Chondrocyte (in vitro differentiated cells): ENCODE measurements at regions not wholly inside any gene's neighbourhood (a gene's known extent, or its start where the extent isn't known, plus 50 kb on each side); places are given as distances from the start of the nearest gene placed in this dataset.

Source experiments
- DNase-seq: peaks from one replicate; pipeline ENCODE4 v3.0.0; 2021; ENCODE audit warnings: mixed read lengths, low spot score
- H3K27ac Mint-ChIP-seq: one replicate; pipeline ENCODE4 v1.8.0; 2021; ENCODE audit warnings: mild to moderate bottlenecking, moderate library complexity, mixed read lengths; ENCODE audit not compliant: unreplicated experiment
- H3K27me3 Mint-ChIP-seq: 2 replicates; pipeline ENCODE4 v1.8.0; 2021; ENCODE audit warnings: low read depth, mixed read lengths
- H3K36me3 Mint-ChIP-seq: 2 replicates; pipeline ENCODE4 v1.8.0; 2021; ENCODE audit warnings: low read depth, mixed read lengths
- H3K4me1 Mint-ChIP-seq: 2 replicates; pipeline ENCODE4 v1.8.0; 2021; ENCODE audit warnings: low read depth, mild to moderate bottlenecking, mixed read lengths
- H3K4me3 Mint-ChIP-seq: one replicate; pipeline ENCODE4 v1.8.0; 2021; ENCODE audit warnings: mild to moderate bottlenecking, moderate library complexity, mixed read lengths; ENCODE audit not compliant: unreplicated experiment
- H3K9me3 Mint-ChIP-seq: 2 replicates; pipeline ENCODE4 v1.8.0; 2021; ENCODE audit warnings: low read depth, mixed read lengths
- CTCF ChIP-seq: fragments of 200-600 bp; sonication (generic); IDR thresholded peaks from 2 replicates; pipeline ENCODE4 v1.5.0; 2021; ENCODE audit warnings: antibody characterized with exemption, mild to moderate bottlenecking, moderate library complexity

- Mint-ChIP-seq H3K27me3 (no peaks in the 10 kb centered on the region), H3K9me3 (no peaks in the 10 kb centered on the region), H3K4me3 (no peak overlapping the region), H3K4me1 (peaks cover 3% of the 10 kb centered on the region), H3K36me3 (no peaks in the 10 kb centered on the region), H3K27ac (no peak overlapping the region)
- no peak for TF ChIP-seq CTCF
- no peak for DNase-seq
Observed at GRCh38 chr14:85250414-85251189, 279.3 kb upstream of the FLRT2 start.

GRCh38 chr14:85252011-85252410, 277.9 kb upstream of the FLRT2 start:
- no peak overlapping the region for H3K4me3 Mint-ChIP-seq
- H3K27ac Mint-ChIP-seq, result no peak overlapping the region
- no peaks in the 10 kb centered on the region for H3K36me3 Mint-ChIP-seq
- no peaks in the 10 kb centered on the region for H3K9me3 Mint-ChIP-seq
- TF ChIP-seq CTCF, result no peak
- peaks cover 3% of the 10 kb centered on the region for H3K4me1 Mint-ChIP-seq
- H3K27me3 Mint-ChIP-seq, result no peaks in the 10 kb centered on the region
- DNase-seq, result no peak

GRCh38 chr14:85254711-85255110, 275.2 kb upstream of the FLRT2 start:
- no peaks in the 10 kb centered on the region for H3K9me3 Mint-ChIP-seq
- no peaks in the 10 kb centered on the region for H3K36me3 Mint-ChIP-seq
- no peak overlapping the region for H3K27ac Mint-ChIP-seq
- H3K4me1 Mint-ChIP-seq, result no peaks in the 10 kb centered on the region
- no peak for DNase-seq
- no peak overlapping the region for H3K4me3 Mint-ChIP-seq
- TF ChIP-seq CTCF, result no peak
- no peaks in the 10 kb centered on the region for H3K27me3 Mint-ChIP-seq

- no peak for TF ChIP-seq CTCF
- no peak for DNase-seq
- H3K4me1 Mint-ChIP-seq, result no peaks in the 10 kb centered on the region
- H3K27me3 Mint-ChIP-seq, result no peaks in the 10 kb centered on the region
- H3K27ac Mint-ChIP-seq, result no peak overlapping the region
- H3K4me3 Mint-ChIP-seq, result no peak overlapping the region
- H3K36me3 Mint-ChIP-seq, result no peaks in the 10 kb centered on the region
- no peaks in the 10 kb centered on the region for H3K9me3 Mint-ChIP-seq
Observed at GRCh38 chr14:85257287-85257686, 272.7 kb upstream of the FLRT2 start.

- Mint-ChIP-seq H3K36me3 (no peaks in the 10 kb centered on the region), H3K27me3 (no peaks in the 10 kb centered on the region), H3K9me3 (peaks cover 2% of the 10 kb centered on the region), H3K4me3 (no peak overlapping the region), H3K27ac (no peak overlapping the region), H3K4me1 (no peaks in the 10 kb centered on the region)
- no peak for DNase-seq
- no peak for TF ChIP-seq CTCF
Observed at GRCh38 chr14:85263916-85264675, 265.8 kb upstream of the FLRT2 start.
